RWPE2 (cell line): ENCODE measurements at regions not wholly inside any gene's neighbourhood (a gene's known extent, or its start where the extent isn't known, plus 50 kb on each side); places are given as distances from the start of the nearest gene placed in this dataset.

Experiments used
- ATAC-seq: fragments of 200-7000 bp; cut with Tn5 transposase; 3 replicates; pipeline ENCODE4 v1.9.1; 2021; ENCODE audit warnings: low read depth
- DNase-seq: peaks from one replicate; pipeline ENCODE4 v3.0.0-alpha.2; 2020; ENCODE audit warnings: low spot score
- H3K27ac ChIP-seq: fragments of 450-650 bp; 2 replicates; pipeline ENCODE4 v1.5.1; 2017; ENCODE audit warnings: mild to moderate bottlenecking; ENCODE audit not compliant: poor library complexity, severe bottlenecking
- H3K27me3 ChIP-seq: fragments of 250-450 bp; sonication (Bioruptor Pico); 2 replicates; pipeline ENCODE4 v1.5.1; 2021; ENCODE audit warnings: mild to moderate bottlenecking, moderate library complexity; ENCODE audit not compliant: insufficient read depth, poor library complexity, severe bottlenecking
- H3K36me3 ChIP-seq: fragments of 250-450 bp; sonication (Bioruptor Pico); 2 replicates; pipeline ENCODE4 v1.5.1; 2020; ENCODE audit warnings: low read depth, mild to moderate bottlenecking, moderate library complexity
- H3K4me1 ChIP-seq: fragments of 250-450 bp; sonication (Bioruptor Pico); 2 replicates; pipeline ENCODE4 v1.5.1; 2021; ENCODE audit warnings: mild to moderate bottlenecking, moderate library complexity; ENCODE audit not compliant: insufficient read depth, poor library complexity, severe bottlenecking
- H3K4me3 ChIP-seq: fragments of 250-450 bp; sonication (Bioruptor Pico); 2 replicates; pipeline ENCODE4 v1.5.1; 2021; ENCODE audit warnings: mild to moderate bottlenecking, moderate library complexity; ENCODE audit not compliant: severe bottlenecking
- H3K9me3 ChIP-seq: fragments of 250-450 bp; sonication (Bioruptor Pico); 2 replicates; pipeline ENCODE4 v1.5.1; 2021; ENCODE audit warnings: mild to moderate bottlenecking, moderate library complexity; ENCODE audit not compliant: severe bottlenecking
- CTCF ChIP-seq: fragments of 450-650 bp; IDR thresholded peaks from one replicate; pipeline ENCODE4 v1.5.1; 2017; ENCODE audit warnings: mild to moderate bottlenecking, moderate library complexity; ENCODE audit not compliant: poor library complexity, severe bottlenecking

- no peaks in the 10 kb centered on the region for H3K4me1 ChIP-seq
- no peaks in the 10 kb centered on the region for H3K36me3 ChIP-seq
- no peak for TF ChIP-seq CTCF
- H3K9me3 ChIP-seq: no peaks in the 10 kb centered on the region
- no peak overlapping the region for H3K4me3 ChIP-seq
- ATAC-seq (no peak), DNase-seq (no peak)
- no peak overlapping the region for H3K27ac ChIP-seq
- no peaks in the 10 kb centered on the region for H3K27me3 ChIP-seq
Measured at GRCh38 chr2:136209561-136210454, 91.9 kb upstream of the CXCR4 start.

- H3K4me3 ChIP-seq: no peak overlapping the region
- no peaks in the 10 kb centered on the region for H3K27me3 ChIP-seq
- no peaks in the 10 kb centered on the region for H3K4me1 ChIP-seq
- DNase-seq (no peak), ATAC-seq (no peak)
- H3K27ac ChIP-seq: no peak overlapping the region
- no peaks in the 10 kb centered on the region for H3K36me3 ChIP-seq
- TF ChIP-seq CTCF: no peak
- H3K9me3 ChIP-seq: no peaks in the 10 kb centered on the region
Measured at GRCh38 chr2:136208682-136209420, 90.9 kb upstream of the CXCR4 start.

- Histone ChIP-seq H3K4me1 (no peaks in the 10 kb centered on the region), H3K27me3 (no peaks in the 10 kb centered on the region), H3K9me3 (no peaks in the 10 kb centered on the region), H3K27ac (no peak overlapping the region), H3K4me3 (no peak overlapping the region), H3K36me3 (no peaks in the 10 kb centered on the region)
- no peak for TF ChIP-seq CTCF
- ATAC-seq (no peak), DNase-seq (no peak)
Measured at GRCh38 chr2:136207665-136208064, 89.7 kb upstream of the CXCR4 start.

GRCh38 chr2:136207030-136207623, 89.2 kb upstream of the CXCR4 start:
- Histone ChIP-seq H3K36me3 (no peaks in the 10 kb centered on the region), H3K4me1 (no peaks in the 10 kb centered on the region), H3K27me3 (no peaks in the 10 kb centered on the region), H3K4me3 (no peak overlapping the region), H3K27ac (no peak overlapping the region), H3K9me3 (no peaks in the 10 kb centered on the region)
- DNase-seq: no peak
- TF ChIP-seq CTCF: no peak
- ATAC-seq: no peak
